ENCODE measurements at regions not wholly inside any gene's neighbourhood (a gene's known extent, or its start where the extent isn't known, plus 50 kb on each side); places are given as distances from the start of the nearest gene placed in this dataset.

DNA sequence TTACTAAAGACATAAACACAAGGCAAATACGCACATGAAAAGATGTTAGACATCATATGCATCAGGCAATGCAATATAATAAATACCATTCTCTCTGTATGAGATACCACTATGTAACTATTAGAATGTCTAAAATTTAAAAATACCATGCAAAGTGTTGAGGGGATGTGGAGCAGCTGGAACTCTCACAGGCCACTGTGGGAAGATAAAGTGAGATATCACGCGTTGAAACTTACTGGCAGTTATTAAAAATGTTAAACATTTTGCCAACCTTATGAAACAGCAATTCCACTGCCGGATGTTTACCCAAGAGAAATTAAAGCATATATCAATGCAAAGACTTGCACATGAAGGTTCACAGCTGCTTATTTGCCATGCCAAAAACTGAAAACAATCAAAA is 556.7 kb downstream of the LRRC70 start:
- Mint-ChIP-seq H3K27ac (no peak overlapping the region), H3K9me3 (peaks cover 0 to 4% (median 4%) of the 10 kb centered on the region in 3 donors), H3K36me3 (no peaks in the 10 kb centered on the region), H3K4me1 (no peaks in the 10 kb centered on the region), H3K4me3 (no peak overlapping the region), H3K27me3 (no peaks in the 10 kb centered on the region)

DNA sequence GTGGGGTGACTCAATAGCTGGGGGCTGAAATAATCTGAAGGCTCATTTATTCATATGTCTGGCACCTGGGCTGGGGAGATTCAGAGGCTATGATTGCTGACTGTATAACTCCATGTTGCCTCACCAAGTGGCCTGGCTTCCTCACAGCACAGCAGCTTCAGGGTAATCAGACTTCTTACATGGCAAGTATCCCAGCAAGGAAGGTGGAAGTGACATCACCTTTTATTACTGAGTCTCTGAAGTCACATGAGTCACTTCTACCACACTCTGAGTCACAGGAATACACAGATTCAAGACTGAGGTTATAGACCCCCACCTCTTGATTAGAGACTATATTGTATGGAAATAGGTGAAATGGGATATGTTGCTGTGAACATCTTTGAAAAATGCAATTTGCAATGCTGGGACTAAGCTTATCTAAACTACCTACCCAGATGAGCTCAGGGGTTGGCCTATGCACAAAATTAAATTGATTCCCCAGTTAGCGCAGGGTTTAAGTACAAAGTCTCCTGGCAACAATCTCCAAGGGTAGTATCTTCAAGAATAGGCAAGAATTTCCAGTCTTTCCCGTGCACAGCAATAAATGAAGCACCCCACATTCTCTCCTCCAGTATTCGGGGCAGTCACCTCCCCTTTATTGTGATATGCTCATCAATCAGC is 553.1 kb downstream of the LRRC70 start:
- Mint-ChIP-seq H3K4me3 (no peak overlapping the region), H3K4me1 (no peaks in the 10 kb centered on the region), H3K9me3 (peaks cover 0 to 2% (median 0%) of the 10 kb centered on the region in 3 donors), H3K27me3 (no peaks in the 10 kb centered on the region), H3K36me3 (no peaks in the 10 kb centered on the region), H3K27ac (no peak overlapping the region)

GRCh38 chr5:63128761-63129160 is 550.1 kb downstream of the LRRC70 start:
- no peaks in the 10 kb centered on the region for H3K36me3 Mint-ChIP-seq

GRCh38 chr5:63128018-63128417 is 549.4 kb downstream of the LRRC70 start:
- no peaks in the 10 kb centered on the region for H3K36me3 Mint-ChIP-seq
- H3K4me3 Mint-ChIP-seq = no peak overlapping the region
- H3K27ac Mint-ChIP-seq = no peak overlapping the region
- no peaks in the 10 kb centered on the region for H3K27me3 Mint-ChIP-seq
- H3K9me3 Mint-ChIP-seq = peaks cover 0 to 2% (median 0%) of the 10 kb centered on the region in 3 donors
- no peaks in the 10 kb centered on the region for H3K4me1 Mint-ChIP-seq

More at GRCh38 chr5:63128761-63129160, 550.1 kb downstream of the LRRC70 start:
- Mint-ChIP-seq H3K4me3 (no peak overlapping the region), H3K4me1 (no peaks in the 10 kb centered on the region), H3K9me3 (no peaks in the 10 kb centered on the region), H3K27me3 (no peaks in the 10 kb centered on the region), H3K27ac (no peak overlapping the region)

DNA sequence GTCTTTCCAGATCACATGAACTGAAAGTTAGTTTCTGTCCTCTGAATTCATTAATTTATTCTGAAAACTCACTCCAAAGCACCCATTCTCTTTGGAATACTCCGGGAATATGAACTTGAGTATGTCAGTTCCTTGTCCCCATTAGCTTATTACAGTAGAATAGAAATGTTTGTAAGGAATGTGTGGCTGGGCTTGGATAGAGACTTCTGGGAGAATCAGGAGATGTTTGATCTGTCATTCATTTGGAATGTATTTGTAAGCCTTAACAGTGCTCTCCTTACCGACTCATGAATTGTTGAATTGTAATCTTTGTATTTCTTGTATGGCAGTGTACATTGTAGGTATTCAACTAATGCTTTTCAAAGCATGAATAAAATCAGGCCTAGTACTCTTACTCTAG is 548.4 kb downstream of the LRRC70 start:
- no peaks in the 10 kb centered on the region for H3K4me1 Mint-ChIP-seq
- no peak overlapping the region for H3K27ac Mint-ChIP-seq
- H3K9me3 Mint-ChIP-seq = peaks cover 0 to 2% (median 0%) of the 10 kb centered on the region in 3 donors
- H3K27me3 Mint-ChIP-seq = no peaks in the 10 kb centered on the region
- H3K36me3 Mint-ChIP-seq = no peaks in the 10 kb centered on the region
- H3K4me3 Mint-ChIP-seq = no peak overlapping the region

- Mint-ChIP-seq H3K27ac (no peak overlapping the region), H3K4me1 (no peaks in the 10 kb centered on the region), H3K36me3 (no peaks in the 10 kb centered on the region), H3K27me3 (no peaks in the 10 kb centered on the region), H3K9me3 (peaks cover 0 to 3% (median 0%) of the 10 kb centered on the region in 3 donors), H3K4me3 (no peak overlapping the region)
These were observed 547.2 kb downstream of the LRRC70 start for GRCh38 chr5:63125862-63126261.

DNA sequence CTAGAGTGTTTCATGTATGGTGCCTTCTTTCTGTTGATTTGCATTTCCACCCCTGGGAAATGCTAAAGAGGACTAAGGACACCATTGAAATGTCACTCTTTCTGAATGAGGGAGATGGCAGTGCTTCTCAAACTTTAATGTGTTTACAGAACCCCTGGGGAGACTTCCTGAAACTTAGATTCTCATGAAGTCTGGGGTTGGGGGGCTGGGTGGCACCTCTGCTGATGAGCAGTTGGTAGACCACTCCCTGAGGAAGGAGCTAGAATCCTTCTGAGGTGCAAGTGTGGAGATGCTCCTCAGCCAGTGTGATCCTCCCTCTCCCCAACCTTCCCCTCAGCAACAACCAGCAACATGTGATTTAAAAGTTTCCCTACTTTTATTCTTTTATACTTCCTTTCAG is 546.8 kb downstream of the LRRC70 start:
- Mint-ChIP-seq H3K4me3 (no peak overlapping the region), H3K9me3 (peaks cover 0 to 3% (median 0%) of the 10 kb centered on the region in 3 donors), H3K27me3 (no peaks in the 10 kb centered on the region), H3K4me1 (peaks cover 0 to 2% (median 0%) of the 10 kb centered on the region in 3 donors), H3K36me3 (no peaks in the 10 kb centered on the region), H3K27ac (no peak overlapping the region)

DNA sequence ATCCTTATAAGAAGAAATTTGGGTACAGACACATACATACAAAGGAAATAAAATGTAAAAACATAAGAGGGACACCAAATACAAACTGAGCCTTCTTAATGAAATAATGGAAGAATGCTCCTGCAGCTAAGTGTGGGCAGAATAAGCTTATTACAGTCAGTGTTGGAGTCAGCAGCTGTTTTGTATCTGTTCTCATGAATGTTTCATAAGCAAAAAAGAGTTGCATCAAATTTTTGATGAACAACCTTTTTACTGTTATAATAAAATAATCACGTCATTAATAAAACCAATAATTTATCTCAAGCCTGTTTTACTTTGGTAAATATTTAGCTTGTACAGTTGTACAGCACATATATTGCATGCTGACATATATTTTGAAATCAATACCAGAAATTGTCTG is 545.6 kb downstream of the LRRC70 start:
- Mint-ChIP-seq H3K4me3 (no peak overlapping the region), H3K4me1 (peaks cover 0 to 2% (median 0%) of the 10 kb centered on the region in 3 donors), H3K27ac (no peak overlapping the region), H3K27me3 (no peaks in the 10 kb centered on the region), H3K9me3 (peaks cover 0 to 3% (median 0%) of the 10 kb centered on the region in 3 donors), H3K36me3 (no peaks in the 10 kb centered on the region)

- H3K4me1 Mint-ChIP-seq = peaks cover 0 to 2% (median 0%) of the 10 kb centered on the region in 3 donors
- no peaks in the 10 kb centered on the region for H3K27me3 Mint-ChIP-seq
- H3K27ac Mint-ChIP-seq = no peak overlapping the region
- no peak overlapping the region for H3K4me3 Mint-ChIP-seq
- no peaks in the 10 kb centered on the region for H3K36me3 Mint-ChIP-seq
- H3K9me3 Mint-ChIP-seq = peaks cover 0 to 3% (median 0%) of the 10 kb centered on the region in 3 donors
These were observed 542.9 kb downstream of the LRRC70 start for GRCh38 chr5:63121471-63121870.

DNA sequence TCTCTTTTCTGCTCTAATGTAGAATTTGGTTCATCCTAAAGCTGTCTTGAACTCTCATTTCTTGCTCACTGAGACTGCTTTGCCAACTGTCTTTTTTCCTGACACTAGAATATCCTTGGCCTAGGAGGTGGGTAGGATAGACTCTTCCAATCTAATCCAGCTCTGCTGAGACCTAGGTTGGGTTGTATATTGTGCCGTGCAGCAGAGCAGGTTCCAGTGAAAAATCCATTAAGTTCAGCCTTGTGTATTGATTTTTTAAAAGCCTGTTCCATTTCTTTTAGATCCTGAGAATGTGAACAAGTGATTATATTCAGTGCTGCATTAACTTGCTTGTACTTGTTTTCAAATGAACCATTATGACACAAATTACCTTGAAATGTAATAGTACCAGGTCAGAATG is 539.6 kb downstream of the LRRC70 start:
- Mint-ChIP-seq H3K36me3 (no peaks in the 10 kb centered on the region), H3K9me3 (peaks cover 0 to 3% (median 0%) of the 10 kb centered on the region in 3 donors), H3K4me3 (no peak overlapping the region), H3K4me1 (peaks cover 0 to 2% (median 0%) of the 10 kb centered on the region in 3 donors), H3K27ac (no peak overlapping the region), H3K27me3 (no peaks in the 10 kb centered on the region)

GRCh38 chr5:63111891-63112290 is 533.3 kb downstream of the LRRC70 start:
- H3K4me1 Mint-ChIP-seq = no peaks in the 10 kb centered on the region
- no peak overlapping the region for H3K4me3 Mint-ChIP-seq
- no peaks in the 10 kb centered on the region for H3K27me3 Mint-ChIP-seq
- peaks cover 0 to 1% (median 0%) of the 10 kb centered on the region in 3 donors for H3K9me3 Mint-ChIP-seq
- no peaks in the 10 kb centered on the region for H3K36me3 Mint-ChIP-seq
- no peak overlapping the region for H3K27ac Mint-ChIP-seq

DNA sequence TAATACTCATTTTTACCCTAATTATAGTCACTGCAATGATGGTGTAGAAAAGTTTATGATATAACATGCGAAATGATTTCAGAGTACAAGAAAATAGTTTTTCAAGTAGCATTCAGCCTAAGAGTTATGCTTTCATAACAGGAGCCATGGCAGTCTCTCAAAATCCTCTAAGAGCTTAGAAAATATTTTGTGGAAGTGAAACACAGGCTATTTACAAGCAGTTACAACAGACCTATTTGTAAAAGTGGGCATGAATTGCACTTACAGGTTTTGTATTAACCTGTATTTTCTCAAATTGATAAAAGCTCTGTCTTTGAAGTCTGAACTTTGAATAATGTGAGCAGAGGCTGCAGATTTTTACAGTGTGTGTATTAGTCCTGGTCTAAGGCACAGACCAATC is 523.3 kb downstream of the LRRC70 start:
- peaks cover 1% of the 10 kb centered on the region for H3K27me3 Mint-ChIP-seq

DNA sequence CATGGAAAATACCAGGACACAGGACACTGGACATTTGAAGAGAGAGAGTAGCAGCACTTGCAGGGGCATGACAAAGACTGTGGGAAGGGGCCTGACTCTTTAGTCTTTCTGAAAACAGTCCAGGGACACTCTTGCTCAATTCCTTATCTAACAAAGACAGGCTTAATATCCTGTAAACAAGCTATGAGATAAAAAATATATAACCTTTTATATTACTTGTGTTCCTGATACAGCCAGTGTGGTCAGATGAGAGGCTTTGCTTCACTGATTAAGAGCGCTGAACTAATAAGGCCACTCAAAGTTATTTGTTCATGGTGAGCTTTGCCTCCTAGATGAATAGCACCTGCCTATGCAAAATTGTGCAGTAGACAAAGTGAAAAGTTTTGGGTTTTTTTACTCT is 518.7 kb downstream of the LRRC70 start:
- Mint-ChIP-seq H3K27ac (no peak overlapping the region), H3K4me1 (no peaks in the 10 kb centered on the region), H3K9me3 (peaks cover 2 to 5% (median 3%) of the 10 kb centered on the region in 3 donors), H3K4me3 (no peak overlapping the region), H3K27me3 (no peaks in the 10 kb centered on the region), H3K36me3 (no peaks in the 10 kb centered on the region)

More for the DNA sequence above, 523.3 kb downstream of the LRRC70 start:
- no peak overlapping the region for H3K27ac Mint-ChIP-seq
- H3K36me3 Mint-ChIP-seq = no peaks in the 10 kb centered on the region
- H3K9me3 Mint-ChIP-seq = peaks cover 0 to 5% (median 3%) of the 10 kb centered on the region in 3 donors
- no peak overlapping the region for H3K4me3 Mint-ChIP-seq
- no peaks in the 10 kb centered on the region for H3K4me1 Mint-ChIP-seq

GRCh38 chr5:63094730-63095129 is 516.1 kb downstream of the LRRC70 start:
- Mint-ChIP-seq H3K36me3 (no peaks in the 10 kb centered on the region), H3K27ac (no peak overlapping the region), H3K4me3 (no peak overlapping the region), H3K27me3 (no peaks in the 10 kb centered on the region), H3K4me1 (no peaks in the 10 kb centered on the region), H3K9me3 (peaks cover 0 to 7% (median 5%) of the 10 kb centered on the region in 3 donors)

DNA sequence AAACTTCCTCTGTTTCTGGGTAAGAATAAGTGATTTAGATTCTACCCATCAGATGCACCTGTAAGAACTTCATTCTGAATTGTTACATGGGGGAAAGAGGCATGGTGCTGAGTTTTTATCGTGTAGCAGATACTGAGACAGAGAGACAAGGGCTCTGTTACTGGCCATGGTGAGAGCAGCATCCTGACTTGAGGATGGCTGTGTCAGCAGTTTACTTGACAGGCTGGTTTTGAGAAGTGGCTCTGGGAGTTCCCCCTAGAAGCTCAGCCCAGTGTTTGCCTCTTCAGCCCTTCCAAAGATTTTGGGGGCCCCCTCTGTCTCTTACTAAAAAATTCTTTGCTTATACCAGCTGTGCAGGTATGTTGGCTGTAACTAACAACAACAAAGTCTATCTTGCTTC is 510.5 kb downstream of the LRRC70 start:
- Mint-ChIP-seq H3K4me1 (no peaks in the 10 kb centered on the region), H3K4me3 (no peak overlapping the region), H3K9me3 (peaks cover 2 to 14% (median 9%) of the 10 kb centered on the region in 3 donors), H3K27ac (no peak overlapping the region), H3K27me3 (no peaks in the 10 kb centered on the region), H3K36me3 (no peaks in the 10 kb centered on the region)

GRCh38 chr5:63085561-63085960 is 506.9 kb downstream of the LRRC70 start:
- Mint-ChIP-seq H3K4me1 (no peaks in the 10 kb centered on the region), H3K9me3 (peaks cover 0 to 14% (median 3%) of the 10 kb centered on the region in 3 donors), H3K27ac (no peak overlapping the region), H3K36me3 (no peaks in the 10 kb centered on the region), H3K4me3 (no peak overlapping the region), H3K27me3 (no peaks in the 10 kb centered on the region)

Measured in IgD-negative memory B cell (primary cell).